NCI-H146 (cell line): ENCODE measurements at regions not wholly inside any gene's neighbourhood (a gene's known extent, or its start where the extent isn't known, plus 50 kb on each side); places are given as distances from the start of the nearest gene placed in this dataset.
"Not testable (repeated sequence)": the region's sequence is repeated elsewhere in the genome, so short reads cannot be mapped to it uniquely, and the experiment has no call there.

Experiments used
- DNase-seq: peaks from one replicate; lab custom pipeline; 2025; lab: John Stamatoyannopoulos, UW

- DNase-seq: no peak
Observed at GRCh38 chr7:152502813-152503790, 67.3 kb upstream of the KMT2C start.

GRCh38 chr7:152501506-152501905 lies 65.7 kb upstream of the KMT2C start:
- DNase-seq: no peak

GRCh38 chr7:152499969-152500368 lies 64.2 kb upstream of the KMT2C start:
- DNase-seq: not testable (repeated sequence)

- no peak for DNase-seq
Observed at GRCh38 chr7:152495867-152496266, 60.1 kb upstream of the KMT2C start.

- no peak for DNase-seq
Observed at GRCh38 chr7:152492952-152493351, 57.1 kb upstream of the KMT2C start.

- no peak for DNase-seq
Observed at GRCh38 chr7:152489044-152489443, 53.2 kb upstream of the KMT2C start.

GRCh38 chr7:152486968-152487367 lies 51.2 kb upstream of the KMT2C start:
- DNase-seq: no peak

- DNase-seq: no peak
Observed at GRCh38 chr7:152485826-152486225, 50.0 kb upstream of the KMT2C start.
